WERI-Rb-1 (cell line): ENCODE measurements at regions not wholly inside any gene's neighbourhood (a gene's known extent, or its start where the extent isn't known, plus 50 kb on each side); places are given as distances from the start of the nearest gene placed in this dataset.

Experiments
- DNase-seq: peaks from one replicate; pipeline ENCODE4 v3.0.0-alpha.2; 2020
- H3K27ac ChIP-seq: fragments of 250-450 bp; sonication (Bioruptor Pico); 2 replicates; pipeline ENCODE4 v1.5.1; 2020; ENCODE audit warnings: mild to moderate bottlenecking, moderate library complexity
- H3K27me3 ChIP-seq: fragments of 250-450 bp; sonication (Bioruptor Pico); 2 replicates; pipeline ENCODE4 v1.5.1; 2021; ENCODE audit warnings: mild to moderate bottlenecking, low read depth, moderate library complexity; ENCODE audit not compliant: insufficient read depth, severe bottlenecking
- H3K36me3 ChIP-seq: fragments of 250-450 bp; sonication (Bioruptor Pico); 2 replicates; pipeline ENCODE4 v1.5.1; 2020; ENCODE audit warnings: mild to moderate bottlenecking, moderate library complexity
- H3K4me3 ChIP-seq: 2 replicates; pipeline ENCODE4 v1.5.1; 2011; ENCODE audit warnings: low read depth, mild to moderate bottlenecking, control low read depth, low read length
- H3K9me3 ChIP-seq: fragments of 250-450 bp; sonication (Bioruptor Pico); 2 replicates; pipeline ENCODE4 v1.5.1; 2021; ENCODE audit warnings: mild to moderate bottlenecking, moderate library complexity; ENCODE audit not compliant: severe bottlenecking
- CTCF ChIP-seq: IDR thresholded peaks from 2 replicates; pipeline ENCODE4 v1.5.1; 2011; ENCODE audit warnings: low read depth, mild to moderate bottlenecking, control low read depth, inconsistent platforms, low read length

- H3K27ac ChIP-seq = no peak overlapping the region
- no peaks in the 10 kb centered on the region for H3K9me3 ChIP-seq
- no peaks in the 10 kb centered on the region for H3K36me3 ChIP-seq
- TF ChIP-seq CTCF = no peak
- no peaks in the 10 kb centered on the region for H3K27me3 ChIP-seq
- H3K4me3 ChIP-seq = no peak overlapping the region
- no peak for DNase-seq
Observed at GRCh38 chr6:163955756-163956155, 541.2 kb downstream of the QKI start.

GRCh38 chr6:163955096-163955495 is 540.6 kb downstream of the QKI start:
- no peak overlapping the region for H3K27ac ChIP-seq
- no peak for TF ChIP-seq CTCF

GRCh38 chr6:163954088-163954775 is 539.7 kb downstream of the QKI start:
- no peak overlapping the region for H3K27ac ChIP-seq
- TF ChIP-seq CTCF = no peak
- no peaks in the 10 kb centered on the region for H3K27me3 ChIP-seq
- H3K4me3 ChIP-seq = no peak overlapping the region
- H3K9me3 ChIP-seq = no peaks in the 10 kb centered on the region
- no peaks in the 10 kb centered on the region for H3K36me3 ChIP-seq
- DNase-seq = peak; percentile 47

More at GRCh38 chr6:163955096-163955495, 540.6 kb downstream of the QKI start:
- Histone ChIP-seq H3K27me3 (no peaks in the 10 kb centered on the region), H3K36me3 (no peaks in the 10 kb centered on the region), H3K9me3 (no peaks in the 10 kb centered on the region), H3K4me3 (no peak overlapping the region)
- no peak for DNase-seq

GRCh38 chr6:163952005-163952404 is 537.5 kb downstream of the QKI start:
- no peak for TF ChIP-seq CTCF
- Histone ChIP-seq H3K27ac (no peak overlapping the region), H3K4me3 (no peak overlapping the region), H3K9me3 (no peaks in the 10 kb centered on the region), H3K27me3 (no peaks in the 10 kb centered on the region), H3K36me3 (no peaks in the 10 kb centered on the region)
- DNase-seq = no peak

- Histone ChIP-seq H3K36me3 (no peaks in the 10 kb centered on the region), H3K27ac (no peak overlapping the region), H3K27me3 (no peaks in the 10 kb centered on the region), H3K9me3 (no peaks in the 10 kb centered on the region), H3K4me3 (no peak overlapping the region)
- no peak for TF ChIP-seq CTCF
- DNase-seq = no peak
Observed at GRCh38 chr6:163951326-163951725, 536.8 kb downstream of the QKI start.

- no peak for DNase-seq
- no peak for TF ChIP-seq CTCF
- no peaks in the 10 kb centered on the region for H3K27me3 ChIP-seq
- no peaks in the 10 kb centered on the region for H3K36me3 ChIP-seq
- no peak overlapping the region for H3K27ac ChIP-seq
- no peaks in the 10 kb centered on the region for H3K9me3 ChIP-seq
- H3K4me3 ChIP-seq = no peak overlapping the region
Observed at GRCh38 chr6:163950159-163950558, 535.6 kb downstream of the QKI start.
